ENCODE measurements at regions not wholly inside any gene's neighbourhood (a gene's known extent, or its start where the extent isn't known, plus 50 kb on each side); places are given as distances from the start of the nearest gene placed in this dataset.

- TF ChIP-seq CTCF (IDR thresholded peaks at IDR 0.05; ENCODE audit: low read length) (no peak), EZH2phosphoT487 (IDR thresholded peaks at IDR 0.05; ENCODE audit: low read length) (no peak), EZH2 (optimal IDR thresholded peaks at IDR 0.05; ENCODE audit: low read depth, low read length) (no peak)
Observed at GRCh38 chr10:5310914-5311313, 53.9 kb upstream of the UCN3 start.
